HepG2 (cell line): ENCODE measurements at regions not wholly inside any gene's neighbourhood (a gene's known extent, or its start where the extent isn't known, plus 50 kb on each side); places are given as distances from the start of the nearest gene placed in this dataset.

ENCODE experiments used
- ATAC-seq: fragments of 200-7000 bp; cut with Tn5 transposase; 3 replicates; pipeline ENCODE4 v1.9.1; 2020; ENCODE audit warnings: mild to moderate bottlenecking, moderate library complexity
- BruUV-seq: library from RNA; stranded (reverse); fragments of 400-500 nt; replicated peaks from 2 replicates; lab custom pipeline; 2021; lab: Mats Ljungman, UMichigan
- CTCF ChIA-PET: fragments of 300-600 bp; formaldehyde crosslinking; extraction: SDS; loops from one replicate; lab custom pipeline; 2021; ENCODE audit warnings: low total read pairs, inconsistent platforms, low intra/inter-chr PET ratio; lab: Yijun Ruan, JAX
- POLR2A ChIA-PET: fragments of 350-600 bp; sonication (Branson Sonifier 250); formaldehyde crosslinking; loops from one replicate; lab custom pipeline; 2020; ENCODE audit warnings: antibody characterized with exemption, inconsistent platforms; lab: Yijun Ruan, JAX
- DNase-seq: peaks from one replicate; pipeline ENCODE4 v3.0.0-alpha.2; 2015; ENCODE audit warnings: low spot score
- FAIRE-seq: peaks from 3 replicates; lab custom pipeline; 2011; peaks lifted over from hg19 to GRCh38; lab: Jason Lieb, UNC
- H2AFZ ChIP-seq: one replicate; pipeline ENCODE4 v1.6.1; 2011; ENCODE audit warnings: low read length, inconsistent platforms
- H3K27ac ChIP-seq: fragments of 300-600 bp; 3 replicates; pipeline ENCODE4 v1.8.0; 2011; ENCODE audit warnings: mixed run types, mild to moderate bottlenecking, mixed read lengths, low read length, inconsistent platforms; ENCODE audit not compliant: insufficient read depth; ENCODE audit errors: extremely low read length
- H3K27me3 ChIP-seq, 2 experiments: fragments of 200-600 bp in 1 of 2; 2 replicates in 1 of 2; 3 replicates in 1 of 2; pipeline versions ENCODE4 v1.6.0 to v1.8.0; 2011; ENCODE audit warnings: low read length in 2 of 2, mild to moderate bottlenecking in 2 of 2, moderate library complexity in 2 of 2, inconsistent platforms in 1 of 2; ENCODE audit not compliant: insufficient read depth in 2 of 2, control insufficient read depth in 1 of 2
- H3K36me3 ChIP-seq, 2 experiments: fragments of 200-600 bp in 1 of 2; replicated peaks in 1 of 2; 2 replicates in 1 of 2; 3 replicates in 1 of 2; pipeline versions ENCODE4 v1.5.1 to v1.8.0; 2011; ENCODE audit warnings: low read length in 2 of 2, inconsistent platforms in 1 of 2; ENCODE audit not compliant: insufficient read depth in 2 of 2, control insufficient read depth in 1 of 2
- H3K4me1 ChIP-seq: 2 replicates; pipeline ENCODE4 v1.5.1; 2012; ENCODE audit warnings: low read length, inconsistent platforms; ENCODE audit not compliant: insufficient read depth
- H3K4me2 ChIP-seq: 2 replicates; pipeline ENCODE4 v1.6.0; 2011; ENCODE audit warnings: low read depth, low read length, inconsistent platforms
- H3K4me3 ChIP-seq, 3 experiments: fragments of 200-600 bp in 1 of 3; sonication (generic), shearing (Covaris generic) in 1 of 3; replicated peaks in 1 of 3; 2 replicates each; pipeline ENCODE4 v1.5.1; 2011 to 2016; ENCODE audit warnings: low read length in 3 of 3, inconsistent platforms in 2 of 3, low read depth in 2 of 3, mild to moderate bottlenecking in 2 of 3, control low read depth in 1 of 3, mixed read lengths in 1 of 3; ENCODE audit not compliant: insufficient read depth in 1 of 3
- H3K79me2 ChIP-seq: one replicate; pipeline ENCODE4 v1.6.1; 2011; ENCODE audit warnings: low read length, inconsistent platforms; ENCODE audit not compliant: insufficient read depth
- H3K9ac ChIP-seq: 2 replicates; pipeline ENCODE4 v1.6.0; 2011; ENCODE audit warnings: mild to moderate bottlenecking, low read depth, low read length, inconsistent platforms; ENCODE audit not compliant: insufficient read depth
- H3K9me3 ChIP-seq: 2 replicates; pipeline ENCODE4 v1.5.1; 2012; ENCODE audit warnings: mild to moderate bottlenecking, low read length
- H4K20me1 ChIP-seq: 2 replicates; pipeline ENCODE4 v1.6.0; 2011; ENCODE audit warnings: inconsistent platforms, mild to moderate bottlenecking, low read length, moderate library complexity; ENCODE audit not compliant: insufficient read depth
- JUN ChIP-seq: sonication (generic); formaldehyde crosslinking; IDR thresholded peaks from 2 replicates; pipeline ENCODE4 v1.4.0; 2020; ENCODE audit warnings: mild to moderate bottlenecking, missing genetic modification reagents
- NFKBIZ ChIP-seq: IDR thresholded peaks from 2 replicates; pipeline ENCODE4 v1.6.1; 2018; ENCODE audit warnings: missing genetic modification reagents, missing compliant biosample characterization
- TP53 ChIP-seq: sonication (generic); formaldehyde crosslinking; conservative IDR thresholded peaks from 2 replicates; pipeline ENCODE4 v1.4.0; 2020; ENCODE audit warnings: missing genetic modification reagents
- ZNF510 ChIP-seq: sonication (generic); formaldehyde crosslinking; IDR thresholded peaks from 2 replicates; pipeline ENCODE4 v1.4.0; 2020; ENCODE audit warnings: low read depth, mild to moderate bottlenecking, missing genetic modification reagents
- WGBS: methylation state at CpG from one replicate; pipeline ENCODE4 v1.1.6; 2017; ENCODE audit warnings: low lambda C conversion rate; 5-methylcytosine and 5-hydroxymethylcytosine counted together
- in situ Hi-C: cut with HindIII; loops from 2 replicates; pipeline ENCODE4 v1.10.0; 2017; ENCODE audit warnings: low pct_unique_long_range_greater_than_20kb; ENCODE audit not compliant: extremely low pct_ligation_motif_present
- intact Hi-C: fragments of 100-400 bp; cut with micrococcal nuclease; formaldehyde crosslinking; loops from one replicate; pipeline ENCODE4 v1.10.0; 2022; ENCODE audit not compliant: unreplicated experiment
- TF ChIP-seq, protein P1 (sequence below): IDR thresholded peaks from 2 replicates; pipeline ENCODE4 v1.6.1; 2016; ENCODE audit warnings: missing compliant biosample characterization, missing genetic modification reagents, borderline replicate concordance
- TF ChIP-seq, protein P2 (sequence below): sonication (generic); formaldehyde crosslinking; IDR thresholded peaks from 2 replicates; pipeline ENCODE4 v1.5.0; 2020; ENCODE audit warnings: missing genetic modification reagents
- TF ChIP-seq, protein P3 (sequence below): sonication (generic); formaldehyde crosslinking; IDR thresholded peaks from 2 replicates; pipeline ENCODE4 v1.5.0; 2020; ENCODE audit warnings: missing genetic modification reagents, mild to moderate bottlenecking, borderline replicate concordance

DNA sequence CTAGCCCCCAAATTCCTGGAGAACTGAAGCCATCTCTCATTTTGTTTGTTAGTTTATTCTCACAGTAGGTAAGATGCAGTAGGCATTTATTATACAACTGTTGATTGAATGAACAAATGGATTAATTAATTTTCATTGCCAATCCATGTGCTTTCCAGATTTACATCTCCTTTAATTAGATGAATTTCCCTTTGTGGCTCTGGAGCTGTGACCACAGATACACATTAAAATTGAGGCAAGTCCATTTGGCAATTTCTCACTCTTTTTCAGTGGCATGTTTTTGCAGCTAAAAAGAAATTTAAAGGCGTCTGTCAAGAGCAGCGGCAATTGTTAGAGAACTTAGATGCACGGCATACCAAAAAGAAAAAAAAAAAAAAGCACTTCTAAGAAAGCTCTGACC, 635.4 kb upstream of the SOX9 start:
- BruUV-seq: no TSS peak
- H3K4me2 ChIP-seq: no peak overlapping the region
- DNase-seq: no peak
- ChIA-PET POLR2A (interaction anchor here (0.9 kb wide), 1 partner anchor 196 kb away, joined by 3 read pairs; no protein-coding TSS in a partner anchor), CTCF (no interaction called here)
- ATAC-seq: no peak
- H3K9me3 ChIP-seq: no peaks in the 10 kb centered on the region
- H3K36me3 ChIP-seq: no peaks in the 10 kb centered on the region
- H3K79me2 ChIP-seq: no peaks in the 10 kb centered on the region
- H3K27me3 ChIP-seq: no peaks in the 10 kb centered on the region
- H3K27ac ChIP-seq: no peak overlapping the region
- intact Hi-C loops: no loop called here
- H3K9ac ChIP-seq: no peak overlapping the region
- H2AFZ ChIP-seq: no peak overlapping the region
- H3K4me3 ChIP-seq: no peak overlapping the region
- H3K4me1 ChIP-seq: no peaks in the 10 kb centered on the region
- FAIRE-seq: no peak
- 44% methylated on average over 3 of the region's 3 CpGs for WGBS
- TF ChIP-seq, protein P1, sequence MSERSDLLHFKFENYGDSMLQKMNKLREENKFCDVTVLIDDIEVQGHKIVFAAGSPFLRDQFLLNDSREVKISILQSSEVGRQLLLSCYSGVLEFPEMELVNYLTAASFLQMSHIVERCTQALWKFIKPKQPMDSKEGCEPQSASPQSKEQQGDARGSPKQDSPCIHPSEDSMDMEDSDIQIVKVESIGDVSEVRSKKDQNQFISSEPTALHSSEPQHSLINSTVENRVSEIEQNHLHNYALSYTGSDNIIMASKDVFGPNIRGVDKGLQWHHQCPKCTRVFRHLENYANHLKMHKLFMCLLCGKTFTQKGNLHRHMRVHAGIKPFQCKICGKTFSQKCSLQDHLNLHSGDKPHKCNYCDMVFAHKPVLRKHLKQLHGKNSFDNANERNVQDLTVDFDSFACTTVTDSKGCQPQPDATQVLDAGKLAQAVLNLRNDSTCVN: no peak
- TF ChIP-seq NFKBIZ (CRISPR knock-in tag) (no peak), JUN (CRISPR knock-in tag) (no peak), TP53 (CRISPR knock-in tag) (no peak), ZNF510 (CRISPR knock-in tag) (no peak)
- TF ChIP-seq, protein P2, sequence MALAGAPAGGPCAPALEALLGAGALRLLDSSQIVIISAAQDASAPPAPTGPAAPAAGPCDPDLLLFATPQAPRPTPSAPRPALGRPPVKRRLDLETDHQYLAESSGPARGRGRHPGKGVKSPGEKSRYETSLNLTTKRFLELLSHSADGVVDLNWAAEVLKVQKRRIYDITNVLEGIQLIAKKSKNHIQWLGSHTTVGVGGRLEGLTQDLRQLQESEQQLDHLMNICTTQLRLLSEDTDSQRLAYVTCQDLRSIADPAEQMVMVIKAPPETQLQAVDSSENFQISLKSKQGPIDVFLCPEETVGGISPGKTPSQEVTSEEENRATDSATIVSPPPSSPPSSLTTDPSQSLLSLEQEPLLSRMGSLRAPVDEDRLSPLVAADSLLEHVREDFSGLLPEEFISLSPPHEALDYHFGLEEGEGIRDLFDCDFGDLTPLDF (CRISPR knock-in tag): no peak
- TF ChIP-seq, protein P3, sequence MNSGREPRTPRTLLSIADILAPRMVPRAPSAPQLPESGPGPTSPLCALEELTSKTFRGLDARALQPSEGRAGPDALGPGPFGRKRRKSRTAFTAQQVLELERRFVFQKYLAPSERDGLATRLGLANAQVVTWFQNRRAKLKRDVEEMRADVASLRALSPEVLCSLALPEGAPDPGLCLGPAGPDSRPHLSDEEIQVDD (CRISPR knock-in tag): no peak
- TF ChIP-seq, all 625 proteins: peak for 0
- in situ Hi-C loops: no loop called here
- H4K20me1 ChIP-seq: no peaks in the 10 kb centered on the region
